ENCODE measurements at regions not wholly inside any gene's neighbourhood (a gene's known extent, or its start where the extent isn't known, plus 50 kb on each side); places are given as distances from the start of the nearest gene placed in this dataset.

DNA sequence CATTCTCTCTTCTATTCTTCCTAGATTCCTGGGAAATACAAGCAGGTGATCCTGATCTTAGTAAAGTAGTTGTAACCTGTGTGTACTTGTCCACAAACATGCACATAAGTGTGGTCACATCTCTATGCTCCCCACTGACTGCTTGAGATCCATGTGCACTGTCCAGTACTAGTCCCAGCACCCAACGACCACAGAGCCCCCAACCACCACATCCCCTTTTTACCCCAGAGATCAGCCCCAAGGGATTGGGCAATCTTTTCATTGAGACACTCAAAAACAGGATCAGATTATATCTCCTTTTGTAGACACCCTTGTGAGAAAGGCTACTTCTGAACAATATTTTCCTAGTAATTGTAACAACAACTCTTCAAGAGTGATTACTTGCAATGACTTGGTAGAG, 240.6 kb downstream of the ACTL7B start:
- DNase-seq (ENCODE audit: low spot score), result no peak
- Mint-ChIP-seq H3K27ac (no peak overlapping the region), H3K36me3 (ENCODE audit: low read depth) (no peaks in the 10 kb centered on the region), H3K4me3 (no peak overlapping the region), H3K27me3 (ENCODE audit: insufficient read depth) (peaks cover 3% of the 10 kb centered on the region), H3K4me1 (ENCODE audit: low read depth) (no peaks in the 10 kb centered on the region), H3K9me3 (no peaks in the 10 kb centered on the region)
- intact Hi-C loops (cut with micrococcal nuclease), result no loop called here

DNA sequence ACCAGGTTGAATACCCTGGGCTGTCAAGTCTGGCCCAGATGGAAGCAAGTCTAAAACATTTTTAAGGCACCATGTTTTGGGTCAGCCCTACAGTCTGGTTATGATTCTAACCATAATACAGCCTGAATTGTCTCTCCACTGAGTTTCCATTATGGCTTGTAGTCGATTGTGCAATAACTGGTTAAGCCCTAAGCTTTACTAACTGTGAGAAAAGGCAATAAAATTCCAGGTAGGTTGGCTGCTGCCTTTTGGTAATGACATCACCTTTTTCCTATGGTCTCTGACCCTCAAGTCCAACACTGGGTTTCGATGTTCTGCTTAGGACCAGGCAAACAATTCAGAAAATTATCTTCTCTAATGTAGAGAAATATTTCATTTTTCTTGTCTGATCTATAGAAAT, 243.3 kb downstream of the ACTL7B start:
- H3K27me3 Mint-ChIP-seq (ENCODE audit: insufficient read depth), result peaks cover 3% of the 10 kb centered on the region
- H3K9me3 Mint-ChIP-seq, result no peaks in the 10 kb centered on the region
- no peaks in the 10 kb centered on the region for H3K4me1 Mint-ChIP-seq (ENCODE audit: low read depth)
- H3K4me3 Mint-ChIP-seq, result no peak overlapping the region
- intact Hi-C loops (cut with micrococcal nuclease), result no loop called here
- H3K36me3 Mint-ChIP-seq (ENCODE audit: low read depth), result no peaks in the 10 kb centered on the region
- no peak overlapping the region for H3K27ac Mint-ChIP-seq
- no peak for DNase-seq (ENCODE audit: low spot score)

DNA sequence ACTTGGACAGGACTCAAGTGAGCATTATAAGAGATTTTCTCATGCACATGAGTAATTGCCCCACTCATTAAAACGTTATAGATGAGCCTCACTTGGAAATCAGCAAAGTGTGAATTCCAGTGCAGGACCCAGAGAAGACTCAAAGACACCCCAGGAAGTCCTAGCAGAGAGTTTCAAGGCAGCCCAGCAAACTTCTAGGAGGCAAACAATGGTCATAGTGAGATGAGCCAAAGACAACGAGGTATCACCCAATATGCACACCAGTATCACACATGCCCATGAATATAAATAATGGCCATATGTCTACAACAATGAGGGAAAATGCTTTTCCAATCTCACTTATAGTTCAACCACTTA, 245.9 kb downstream of the ACTL7B start:
- Mint-ChIP-seq H3K4me1 (ENCODE audit: low read depth) (no peaks in the 10 kb centered on the region), H3K36me3 (ENCODE audit: low read depth) (no peaks in the 10 kb centered on the region), H3K9me3 (no peaks in the 10 kb centered on the region), H3K4me3 (no peak overlapping the region), H3K27me3 (ENCODE audit: insufficient read depth) (peaks cover 3% of the 10 kb centered on the region), H3K27ac (no peak overlapping the region)
- intact Hi-C loops (cut with micrococcal nuclease), result no loop called here
- DNase-seq (ENCODE audit: low spot score), result no peak

DNA sequence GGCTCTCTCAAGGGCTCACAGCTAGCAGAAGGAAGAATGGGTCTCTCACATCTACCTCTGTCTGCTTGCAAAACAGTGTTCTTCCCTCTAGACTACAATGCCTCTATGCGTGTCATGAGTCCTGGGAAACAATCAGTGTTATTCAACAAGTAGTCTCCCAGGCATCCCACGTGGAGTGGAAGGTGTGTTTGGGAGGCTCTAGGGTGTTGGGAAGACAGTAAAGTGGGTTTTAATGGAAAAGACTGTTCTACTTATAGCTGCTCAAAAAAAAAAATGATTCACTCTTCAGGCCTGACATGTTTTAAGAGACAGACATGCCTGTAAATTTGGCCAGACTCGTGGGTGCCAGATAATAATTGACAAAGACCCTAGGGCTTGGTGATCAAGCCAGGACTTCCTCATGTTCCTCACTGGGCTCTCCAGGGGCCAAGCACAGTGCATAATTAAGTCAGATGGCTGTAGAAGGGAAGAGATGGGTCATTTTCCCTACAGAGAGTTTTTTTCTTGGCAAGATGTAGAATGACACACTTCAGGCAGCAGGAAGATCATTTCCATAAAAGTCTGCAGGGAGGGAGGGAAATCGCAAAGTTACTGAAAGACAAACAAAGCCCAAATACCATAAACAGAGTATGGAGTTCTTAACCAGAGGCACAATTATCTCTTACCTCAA, 246.4 kb downstream of the ACTL7B start:
- Mint-ChIP-seq H3K36me3 (ENCODE audit: low read depth) (no peaks in the 10 kb centered on the region), H3K27ac (no peak overlapping the region), H3K4me3 (no peak overlapping the region), H3K4me1 (ENCODE audit: low read depth) (no peaks in the 10 kb centered on the region), H3K27me3 (ENCODE audit: insufficient read depth) (peaks cover 3% of the 10 kb centered on the region), H3K9me3 (no peaks in the 10 kb centered on the region)
- intact Hi-C loops (cut with micrococcal nuclease), result no loop called here
- no peak for DNase-seq (ENCODE audit: low spot score)

DNA sequence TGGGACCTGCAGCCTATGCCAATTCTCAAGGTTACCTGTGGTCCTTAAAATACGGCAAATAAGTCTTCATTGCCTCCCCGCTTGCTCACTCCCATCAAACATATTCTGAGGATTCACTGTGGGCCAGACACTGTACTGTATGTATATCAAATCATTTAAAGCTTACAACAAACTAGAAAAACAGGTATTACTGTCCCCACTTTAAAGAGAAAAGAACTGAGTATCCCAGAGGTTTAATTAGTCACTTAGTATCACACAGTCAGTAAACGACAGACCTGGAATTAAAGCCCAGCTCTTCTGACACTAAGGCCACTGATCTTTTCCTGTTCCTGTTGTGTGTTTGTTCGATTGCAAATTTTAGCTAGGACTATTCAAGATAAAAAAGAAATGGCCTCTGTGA, 248.2 kb downstream of the ACTL7B start:
- H3K4me1 Mint-ChIP-seq (ENCODE audit: low read depth), result no peaks in the 10 kb centered on the region
- H3K4me3 Mint-ChIP-seq, result no peak overlapping the region
- intact Hi-C loops (cut with micrococcal nuclease), result no loop called here
- H3K27ac Mint-ChIP-seq, result no peak overlapping the region
- H3K9me3 Mint-ChIP-seq, result no peaks in the 10 kb centered on the region
- DNase-seq (ENCODE audit: low spot score), result no peak
- H3K36me3 Mint-ChIP-seq (ENCODE audit: low read depth), result no peaks in the 10 kb centered on the region
- H3K27me3 Mint-ChIP-seq (ENCODE audit: insufficient read depth), result peaks cover 3% of the 10 kb centered on the region

DNA sequence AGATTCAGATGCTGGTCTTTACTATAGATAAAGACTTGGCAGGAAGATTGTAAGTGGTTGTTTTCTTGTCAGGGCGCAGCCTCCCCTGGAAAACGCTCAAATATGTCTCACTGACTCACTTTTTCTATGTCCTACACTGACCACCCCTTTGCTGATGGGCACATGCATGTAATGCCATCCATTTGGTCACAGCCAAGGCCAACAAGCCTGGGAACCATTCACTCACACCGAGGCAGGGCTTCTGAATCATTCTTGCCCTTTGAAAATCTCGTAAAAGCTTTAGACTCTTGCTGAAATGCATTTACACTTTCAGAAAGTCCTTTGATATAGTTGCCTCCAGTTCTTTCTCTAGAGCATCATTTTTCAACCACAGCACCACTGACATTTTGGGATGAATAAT, 249.4 kb downstream of the ACTL7B start:
- H3K27me3 Mint-ChIP-seq (ENCODE audit: insufficient read depth), result peaks cover 3% of the 10 kb centered on the region
- H3K36me3 Mint-ChIP-seq (ENCODE audit: low read depth), result no peaks in the 10 kb centered on the region
- intact Hi-C loops (cut with micrococcal nuclease), result no loop called here
- H3K9me3 Mint-ChIP-seq, result no peaks in the 10 kb centered on the region
- H3K4me3 Mint-ChIP-seq, result no peak overlapping the region
- H3K4me1 Mint-ChIP-seq (ENCODE audit: low read depth), result no peaks in the 10 kb centered on the region
- H3K27ac Mint-ChIP-seq, result no peak overlapping the region
- DNase-seq (ENCODE audit: low spot score), result no peak

DNA sequence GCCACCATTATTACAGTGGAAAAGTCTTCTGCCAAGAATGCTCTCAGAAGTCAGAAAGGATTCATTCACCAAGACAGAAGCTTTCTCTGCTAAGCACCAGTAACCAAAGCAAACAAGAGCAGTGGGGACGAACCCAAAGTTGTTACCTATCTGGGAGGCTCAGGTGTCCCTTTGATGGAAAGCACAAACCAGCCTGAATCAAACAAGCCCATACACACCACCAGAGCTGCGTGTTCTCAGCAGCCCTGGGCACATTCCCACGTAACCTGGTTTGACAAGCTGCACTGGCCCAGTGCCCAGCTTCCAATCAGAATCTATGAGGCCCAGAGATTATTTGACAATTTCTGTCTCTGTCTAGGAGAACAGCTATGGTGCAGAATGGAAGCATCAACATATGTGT, 252.6 kb downstream of the ACTL7B start:
- intact Hi-C loops (cut with micrococcal nuclease), result no loop called here
- Mint-ChIP-seq H3K4me3 (no peak overlapping the region), H3K27ac (no peak overlapping the region), H3K9me3 (no peaks in the 10 kb centered on the region), H3K27me3 (ENCODE audit: insufficient read depth) (no peaks in the 10 kb centered on the region), H3K36me3 (ENCODE audit: low read depth) (no peaks in the 10 kb centered on the region), H3K4me1 (ENCODE audit: low read depth) (no peaks in the 10 kb centered on the region)
- DNase-seq (ENCODE audit: low spot score), result no peak

DNA sequence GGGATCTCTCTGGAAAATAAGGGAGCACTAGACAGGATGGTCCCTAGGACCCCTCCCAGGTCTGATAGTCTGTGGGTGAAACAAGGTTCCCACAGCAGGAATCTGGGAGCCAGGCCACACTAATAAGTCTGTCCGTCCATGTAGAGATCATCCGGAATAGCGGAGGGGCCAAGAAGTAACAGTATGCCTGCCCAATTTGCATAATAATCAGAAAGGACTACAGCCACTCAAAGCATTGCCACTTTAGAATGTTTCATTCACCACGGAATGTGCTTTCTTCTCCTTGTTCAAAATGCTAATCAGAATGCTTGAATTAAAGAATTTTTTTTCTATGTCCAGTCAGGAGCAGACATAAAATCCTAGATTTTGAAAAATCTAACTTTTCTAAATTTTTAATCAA, 254.9 kb downstream of the ACTL7B start:
- intact Hi-C loops (cut with micrococcal nuclease), result no loop called here
- no peak for DNase-seq (ENCODE audit: low spot score)
- H3K4me3 Mint-ChIP-seq, result no peak overlapping the region

DNA sequence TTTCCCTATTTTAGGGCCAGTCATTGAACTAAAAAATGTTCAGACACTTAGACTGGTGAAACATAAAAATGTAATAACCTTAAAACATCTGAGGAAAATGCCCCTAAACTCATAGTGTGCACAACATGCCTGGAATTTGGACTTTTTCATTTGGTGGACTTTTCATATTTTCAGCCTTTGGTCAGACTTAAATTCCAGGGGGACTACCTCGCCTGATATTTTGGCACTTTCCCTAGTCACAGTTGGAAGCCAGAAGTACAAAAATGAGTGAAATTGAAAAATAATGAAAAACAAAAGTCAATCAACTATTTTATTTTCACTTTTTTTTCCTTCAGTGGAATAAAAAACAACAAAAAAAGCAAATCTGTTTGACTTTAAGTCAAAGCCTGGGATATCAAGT, 256.2 kb downstream of the ACTL7B start:
- no peaks in the 10 kb centered on the region for H3K36me3 Mint-ChIP-seq (ENCODE audit: low read depth)
- no peak overlapping the region for H3K4me3 Mint-ChIP-seq
- intact Hi-C loops (cut with micrococcal nuclease), result no loop called here
- no peaks in the 10 kb centered on the region for H3K4me1 Mint-ChIP-seq (ENCODE audit: low read depth)
- no peaks in the 10 kb centered on the region for H3K9me3 Mint-ChIP-seq
- H3K27me3 Mint-ChIP-seq (ENCODE audit: insufficient read depth), result no peaks in the 10 kb centered on the region
- H3K27ac Mint-ChIP-seq, result no peak overlapping the region
- no peak for DNase-seq (ENCODE audit: low spot score)

More for the DNA sequence above, 254.9 kb downstream of the ACTL7B start:
- H3K27me3 Mint-ChIP-seq (ENCODE audit: insufficient read depth), result no peaks in the 10 kb centered on the region
- no peaks in the 10 kb centered on the region for H3K4me1 Mint-ChIP-seq (ENCODE audit: low read depth)
- H3K27ac Mint-ChIP-seq, result no peak overlapping the region
- no peaks in the 10 kb centered on the region for H3K9me3 Mint-ChIP-seq
- no peaks in the 10 kb centered on the region for H3K36me3 Mint-ChIP-seq (ENCODE audit: low read depth)

DNA sequence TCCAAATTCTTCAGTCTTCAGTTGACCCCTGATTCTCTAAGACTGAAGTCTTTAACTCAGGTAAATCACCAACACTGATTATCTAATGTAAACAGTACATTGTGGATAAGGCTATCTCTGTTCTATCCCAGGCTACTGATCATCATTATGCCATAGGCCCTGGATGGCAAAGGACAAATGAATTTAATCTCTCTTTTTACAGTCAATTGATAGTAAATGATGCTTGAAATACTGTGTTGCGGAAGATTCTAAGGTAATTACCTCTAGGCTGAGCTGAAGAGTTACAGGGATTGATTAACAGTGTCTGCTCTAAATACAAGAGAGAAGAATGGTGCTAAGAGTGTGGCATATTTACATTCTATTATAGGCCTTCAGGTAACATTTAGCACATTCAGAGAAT, 264.7 kb downstream of the ACTL7B start:
- intact Hi-C loops (cut with micrococcal nuclease), result no loop called here
- no peaks in the 10 kb centered on the region for H3K4me1 Mint-ChIP-seq (ENCODE audit: low read depth)
- H3K36me3 Mint-ChIP-seq (ENCODE audit: low read depth), result no peaks in the 10 kb centered on the region
- H3K9me3 Mint-ChIP-seq, result no peaks in the 10 kb centered on the region
- H3K27ac Mint-ChIP-seq, result no peak overlapping the region
- H3K4me3 Mint-ChIP-seq, result no peak overlapping the region
- no peaks in the 10 kb centered on the region for H3K27me3 Mint-ChIP-seq (ENCODE audit: insufficient read depth)
- no peak for DNase-seq (ENCODE audit: low spot score)

DNA sequence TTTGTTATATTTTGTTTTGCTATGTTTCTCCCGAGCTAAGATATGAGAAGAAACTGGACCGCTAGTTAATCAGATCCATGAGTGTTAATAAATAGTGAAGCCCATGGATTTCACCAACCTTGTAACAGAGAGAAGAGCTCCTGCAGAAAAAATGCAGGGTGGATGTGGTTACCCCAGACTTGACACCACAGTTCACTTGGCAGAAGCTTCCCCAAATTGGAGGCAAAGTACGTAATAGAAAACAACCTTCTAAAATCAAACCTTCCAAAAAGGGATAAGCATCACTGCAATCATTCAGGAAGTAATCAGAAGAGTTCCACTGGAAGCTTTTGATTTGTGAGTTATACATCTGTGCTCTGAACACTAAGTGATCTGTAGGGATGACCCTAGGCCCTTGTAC, 267.5 kb downstream of the ACTL7B start:
- Mint-ChIP-seq H3K4me3 (no peak overlapping the region), H3K36me3 (ENCODE audit: low read depth) (no peaks in the 10 kb centered on the region), H3K27ac (no peak overlapping the region), H3K9me3 (no peaks in the 10 kb centered on the region), H3K27me3 (ENCODE audit: insufficient read depth) (no peaks in the 10 kb centered on the region), H3K4me1 (ENCODE audit: low read depth) (no peaks in the 10 kb centered on the region)
- intact Hi-C loops (cut with micrococcal nuclease), result no loop called here
- no peak for DNase-seq (ENCODE audit: low spot score)

DNA sequence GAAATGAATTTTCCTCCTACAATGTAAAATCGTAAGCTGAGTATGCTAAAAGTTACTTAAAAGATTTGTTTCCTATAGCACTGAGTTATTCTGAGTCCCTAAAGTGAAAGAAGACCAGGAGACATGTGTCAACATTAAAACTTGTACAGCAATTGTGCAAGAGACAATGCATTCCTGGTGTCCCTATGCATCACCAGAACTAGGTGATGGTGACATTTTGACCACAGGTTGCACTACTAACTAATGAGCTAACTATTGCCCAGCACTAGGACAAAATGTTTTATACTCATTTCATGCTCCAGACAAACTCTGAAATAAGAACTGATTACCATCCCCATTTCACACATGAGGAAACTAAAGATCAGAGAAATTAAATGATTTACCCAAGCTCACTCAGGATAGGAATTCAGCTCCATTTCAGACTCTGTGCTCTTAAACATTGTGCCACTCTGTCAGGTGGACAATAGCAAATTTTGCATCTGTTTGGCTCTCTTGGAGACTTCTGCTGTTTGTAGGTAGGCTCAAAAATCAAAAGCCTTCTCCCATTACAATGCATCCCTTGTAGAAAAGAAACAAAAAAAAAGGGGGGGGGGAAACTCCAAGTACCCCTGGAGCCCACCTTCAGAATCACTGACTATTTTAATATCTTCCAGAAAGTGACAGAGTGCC, 269.2 kb downstream of the ACTL7B start:
- Mint-ChIP-seq H3K36me3 (ENCODE audit: low read depth) (no peaks in the 10 kb centered on the region), H3K4me1 (ENCODE audit: low read depth) (no peaks in the 10 kb centered on the region), H3K9me3 (no peaks in the 10 kb centered on the region), H3K4me3 (no peak overlapping the region), H3K27me3 (ENCODE audit: insufficient read depth) (no peaks in the 10 kb centered on the region), H3K27ac (no peak overlapping the region)
- intact Hi-C loops (cut with micrococcal nuclease), result no loop called here
- no peak for DNase-seq (ENCODE audit: low spot score)

DNA sequence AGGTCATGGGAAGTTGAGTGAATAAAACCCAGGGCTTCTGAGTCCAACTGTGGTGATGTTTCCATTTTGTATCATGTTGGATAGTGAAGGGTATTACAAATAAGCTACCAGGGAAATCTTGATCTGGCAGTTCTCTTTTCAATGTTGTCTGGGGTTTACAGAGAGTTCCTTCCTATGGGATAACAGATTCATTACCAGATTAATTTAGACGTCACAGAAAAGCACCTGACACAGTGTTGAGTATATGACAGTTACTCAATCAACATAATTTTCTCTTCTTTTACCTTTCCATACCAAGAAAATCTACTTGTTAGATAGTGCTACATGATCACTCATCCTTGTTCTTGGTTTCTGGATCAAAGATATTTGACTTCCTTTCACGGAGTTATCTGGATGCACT, 270.9 kb downstream of the ACTL7B start:
- no peaks in the 10 kb centered on the region for H3K9me3 Mint-ChIP-seq
- no peaks in the 10 kb centered on the region for H3K27me3 Mint-ChIP-seq (ENCODE audit: insufficient read depth)
- H3K4me1 Mint-ChIP-seq (ENCODE audit: low read depth), result no peaks in the 10 kb centered on the region
- intact Hi-C loops (cut with micrococcal nuclease), result no loop called here
- no peak for DNase-seq (ENCODE audit: low spot score)
- no peak overlapping the region for H3K27ac Mint-ChIP-seq
- H3K4me3 Mint-ChIP-seq, result no peak overlapping the region
- no peaks in the 10 kb centered on the region for H3K36me3 Mint-ChIP-seq (ENCODE audit: low read depth)

DNA sequence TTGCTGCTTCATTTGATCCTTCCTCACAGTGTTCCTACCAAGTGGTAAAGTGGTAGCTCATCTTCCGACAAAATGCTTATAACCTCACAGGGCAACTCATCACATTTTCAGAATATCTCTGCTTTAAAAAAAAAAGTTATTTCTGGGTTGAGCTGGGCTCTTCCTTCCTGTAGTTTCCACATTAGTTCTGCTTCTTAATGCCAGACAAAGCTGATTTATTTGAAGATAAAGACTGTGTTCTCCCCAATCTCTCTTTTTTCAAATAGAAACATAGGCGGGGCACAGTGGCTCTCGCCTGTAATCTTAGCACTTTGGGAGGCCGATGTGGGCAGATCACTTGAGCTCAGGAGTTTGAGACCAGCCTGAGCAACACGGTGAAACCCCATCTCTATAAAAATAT, 273.1 kb downstream of the ACTL7B start:
- DNase-seq (ENCODE audit: low spot score), result no peak
- Mint-ChIP-seq H3K27me3 (ENCODE audit: insufficient read depth) (no peaks in the 10 kb centered on the region), H3K27ac (no peak overlapping the region), H3K9me3 (no peaks in the 10 kb centered on the region), H3K4me3 (no peak overlapping the region), H3K36me3 (ENCODE audit: low read depth) (no peaks in the 10 kb centered on the region), H3K4me1 (ENCODE audit: low read depth) (no peaks in the 10 kb centered on the region)
- intact Hi-C loops (cut with micrococcal nuclease), result no loop called here

Measured in activated T-helper 1 cell treated with anti-CD3 and anti-CD28 coated beads, Interleukin-12 subunit alpha, Interleukin-12 subunit beta, Interleukin-2, Interleukin-4 antibody, amounts not matched to agents 30 ng/mL and 10 ng/mL and 1 ng/mL, durations not matched to agents 14 hours and 24 hours and 36 hours (primary cell).